HEK293T (cell line): ENCODE measurements at regions not wholly inside any gene's neighbourhood (a gene's known extent, or its start where the extent isn't known, plus 50 kb on each side); places are given as distances from the start of the nearest gene placed in this dataset.
"Not testable (repeated sequence)": the region's sequence is repeated elsewhere in the genome, so short reads cannot be mapped to it uniquely, and the experiment has no call there.

Experiments
- CTCF ChIA-PET: fragments of 350-600 bp; formaldehyde crosslinking; extraction: SDS; loops from one replicate; lab custom pipeline; 2021; ENCODE audit warnings: antibody characterized with exemption, inconsistent platforms; lab: Yijun Ruan, JAX
- POLR2A ChIA-PET: fragments of 350-600 bp; formaldehyde crosslinking; extraction: SDS; loops from one replicate; lab custom pipeline; 2020; ENCODE audit warnings: antibody characterized with exemption, inconsistent platforms; lab: Yijun Ruan, JAX
- DNase-seq: peaks from one replicate; pipeline ENCODE4 v3.0.0; 2012; ENCODE audit warnings: mixed read lengths; ENCODE audit errors: extremely low spot score
- ARNT ChIP-seq: fragments of 450-650 bp; IDR thresholded peaks from 2 replicates; pipeline ENCODE4 v1.6.1; 2017; ENCODE audit warnings: mild to moderate bottlenecking
- BHLHE40 ChIP-seq: fragments of 450-650 bp; IDR thresholded peaks from 2 replicates; pipeline ENCODE4 v1.6.1; 2016; ENCODE audit warnings: mild to moderate bottlenecking, moderate library complexity, borderline replicate concordance
- CTBP1 ChIP-seq: fragments of 450-650 bp; IDR thresholded peaks from 2 replicates; pipeline ENCODE4 v1.6.1; 2016; ENCODE audit warnings: borderline replicate concordance
- ELF4 ChIP-seq: fragments of 450-650 bp; IDR thresholded peaks from 2 replicates; pipeline ENCODE4 v1.6.1; 2017; ENCODE audit warnings: antibody characterized with exemption
- FOXA1 ChIP-seq: fragments of 450-650 bp; IDR thresholded peaks from 2 replicates; pipeline ENCODE4 v1.6.1; 2016; ENCODE audit warnings: mild to moderate bottlenecking
- FOXK2 ChIP-seq: fragments of 450-650 bp; IDR thresholded peaks from 2 replicates; pipeline ENCODE4 v1.6.1; 2016; ENCODE audit warnings: mild to moderate bottlenecking
- FOXM1 ChIP-seq: fragments of 450-650 bp; IDR thresholded peaks from 2 replicates; pipeline ENCODE4 v1.6.1; 2017; ENCODE audit warnings: mild to moderate bottlenecking, borderline replicate concordance
- HDGF ChIP-seq: fragments of 450-650 bp; IDR thresholded peaks from 2 replicates; pipeline ENCODE4 v1.6.1; 2017; ENCODE audit warnings: antibody characterized with exemption, borderline replicate concordance
- L3MBTL2 ChIP-seq: fragments of 450-650 bp; conservative IDR thresholded peaks from 2 replicates; pipeline ENCODE4 v1.6.1; 2016; ENCODE audit warnings: mild to moderate bottlenecking
- LEF1 ChIP-seq: fragments of 450-650 bp; IDR thresholded peaks from 2 replicates; pipeline ENCODE4 v1.6.1; 2017; ENCODE audit warnings: mild to moderate bottlenecking, borderline replicate concordance
- NFRKB ChIP-seq: fragments of 450-650 bp; IDR thresholded peaks from 2 replicates; pipeline ENCODE4 v1.6.1; 2016; ENCODE audit warnings: mild to moderate bottlenecking, moderate library complexity
- PKNOX1 ChIP-seq: fragments of 450-650 bp; IDR thresholded peaks from 2 replicates; pipeline ENCODE4 v1.6.1; 2016
- SP1 ChIP-seq: fragments of 450-650 bp; IDR thresholded peaks from 2 replicates; pipeline ENCODE4 v1.6.1; 2017
- SUZ12 ChIP-seq: fragments of 450-650 bp; IDR thresholded peaks from 2 replicates; pipeline ENCODE4 v1.6.1; 2016; ENCODE audit warnings: mild to moderate bottlenecking
- TARDBP ChIP-seq: fragments of 450-650 bp; IDR thresholded peaks from 2 replicates; pipeline ENCODE4 v1.6.1; 2016
- ZNF384 ChIP-seq: fragments of 450-650 bp; IDR thresholded peaks from 2 replicates; pipeline ENCODE4 v1.6.1; 2016

GRCh38 chr12:38516418-38516817, 199.8 kb downstream of the ALG10B start:
- TF ChIP-seq L3MBTL2 (no peak), ZNF384 (no peak), PKNOX1 (no peak), FOXM1 (no peak), HDGF (no peak), BHLHE40 (no peak), FOXK2 (no peak), LEF1 (no peak), CTBP1 (no peak), SP1 (no peak), ARNT (no peak), FOXA1 (no peak)
- ChIA-PET POLR2A (no interaction called here), CTCF (no interaction called here)
- DNase-seq, result no peak

- ChIA-PET POLR2A (no interaction called here), CTCF (no interaction called here)
- no peak for DNase-seq
- TF ChIP-seq CTBP1 (no peak), PKNOX1 (no peak), SUZ12 (no peak), SP1 (no peak), ARNT (no peak), ZNF384 (no peak), HDGF (no peak), FOXK2 (no peak), TARDBP (no peak), FOXM1 (no peak), LEF1 (no peak), NFRKB (no peak), ELF4 (no peak), FOXA1 (no peak)
These were observed 207.3 kb downstream of the ALG10B start for GRCh38 chr12:38523920-38524319.

GRCh38 chr12:38527631-38528030, 211.1 kb downstream of the ALG10B start:
- ChIA-PET CTCF (no interaction called here), POLR2A (no interaction called here)
- TF ChIP-seq TARDBP, result no peak
- no peak for TF ChIP-seq FOXK2
- no peak for TF ChIP-seq ARNT
- no peak for TF ChIP-seq ELF4
- TF ChIP-seq CTBP1, result no peak
- no peak for TF ChIP-seq HDGF
- TF ChIP-seq SUZ12, result no peak
- no peak for TF ChIP-seq ZNF384
- TF ChIP-seq FOXA1, result no peak
- no peak for TF ChIP-seq BHLHE40
- no peak for TF ChIP-seq LEF1
- TF ChIP-seq L3MBTL2, result no peak
- TF ChIP-seq FOXM1, result no peak
- no peak for TF ChIP-seq SP1
- TF ChIP-seq PKNOX1, result no peak
- DNase-seq, result no peak

- CTCF ChIA-PET, result no interaction called here
- DNase-seq, result no peak
- TF ChIP-seq SP1 (no peak), TARDBP (no peak), PKNOX1 (no peak), SUZ12 (no peak), CTBP1 (no peak), FOXK2 (no peak), FOXA1 (no peak), FOXM1 (no peak), ARNT (no peak), ZNF384 (no peak), LEF1 (no peak), L3MBTL2 (no peak), HDGF (no peak), BHLHE40 (no peak), NFRKB (no peak), ELF4 (no peak)
- POLR2A ChIA-PET, result no interaction called here
These were observed 212.0 kb downstream of the ALG10B start for GRCh38 chr12:38528527-38528926.

- CTCF ChIA-PET, POLR2A ChIA-PET, DNase-seq: not testable (repeated sequence)
- 0 out of 2 replicates have a peak, but pooled peaks have one; percentile 14 for TF ChIP-seq PKNOX1
These were observed 212.7 kb downstream of the ALG10B start for GRCh38 chr12:38529281-38529680.
